Loucy (cell line): ENCODE measurements at regions not wholly inside any gene's neighbourhood (a gene's known extent, or its start where the extent isn't known, plus 50 kb on each side); places are given as distances from the start of the nearest gene placed in this dataset.

Experiments used
- EZH2phosphoT487 ChIP-seq: fragments of 200-600 bp; IDR thresholded peaks from 2 replicates; pipeline ENCODE4 v1.6.1; 2018; ENCODE audit warnings: antibody characterized with exemption, mild to moderate bottlenecking, moderate library complexity, borderline replicate concordance
- TF ChIP-seq, protein P1 (sequence below): fragments of 200-600 bp; sonication (generic); conservative IDR thresholded peaks from 2 replicates; pipeline ENCODE4 v1.5.1; 2014; ENCODE audit warnings: mild to moderate bottlenecking, antibody characterized with exemption, low read length

DNA sequence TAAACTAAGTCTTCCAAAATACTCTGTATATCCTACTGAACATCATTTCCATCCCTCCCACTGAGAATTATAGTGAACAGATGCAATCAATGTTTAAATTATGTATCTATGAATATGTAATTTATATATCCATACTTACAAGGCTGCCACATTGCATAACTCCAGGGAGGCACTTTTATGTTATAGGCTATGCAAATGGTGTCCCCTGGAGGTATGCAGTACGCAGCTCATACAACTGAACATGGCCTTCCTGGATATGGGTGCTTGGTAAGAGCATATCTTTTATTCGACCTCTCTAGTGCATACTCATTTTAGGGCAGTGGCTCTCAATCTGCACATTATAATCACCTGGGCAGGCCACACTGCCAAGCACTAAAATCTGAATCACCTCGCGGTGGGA is 127.3 kb downstream of the BANF2 start:
- TF ChIP-seq, protein P1, sequence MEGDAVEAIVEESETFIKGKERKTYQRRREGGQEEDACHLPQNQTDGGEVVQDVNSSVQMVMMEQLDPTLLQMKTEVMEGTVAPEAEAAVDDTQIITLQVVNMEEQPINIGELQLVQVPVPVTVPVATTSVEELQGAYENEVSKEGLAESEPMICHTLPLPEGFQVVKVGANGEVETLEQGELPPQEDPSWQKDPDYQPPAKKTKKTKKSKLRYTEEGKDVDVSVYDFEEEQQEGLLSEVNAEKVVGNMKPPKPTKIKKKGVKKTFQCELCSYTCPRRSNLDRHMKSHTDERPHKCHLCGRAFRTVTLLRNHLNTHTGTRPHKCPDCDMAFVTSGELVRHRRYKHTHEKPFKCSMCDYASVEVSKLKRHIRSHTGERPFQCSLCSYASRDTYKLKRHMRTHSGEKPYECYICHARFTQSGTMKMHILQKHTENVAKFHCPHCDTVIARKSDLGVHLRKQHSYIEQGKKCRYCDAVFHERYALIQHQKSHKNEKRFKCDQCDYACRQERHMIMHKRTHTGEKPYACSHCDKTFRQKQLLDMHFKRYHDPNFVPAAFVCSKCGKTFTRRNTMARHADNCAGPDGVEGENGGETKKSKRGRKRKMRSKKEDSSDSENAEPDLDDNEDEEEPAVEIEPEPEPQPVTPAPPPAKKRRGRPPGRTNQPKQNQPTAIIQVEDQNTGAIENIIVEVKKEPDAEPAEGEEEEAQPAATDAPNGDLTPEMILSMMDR, result no peak
- TF ChIP-seq EZH2phosphoT487, result no peak
